GM19023 (cell line): ENCODE measurements at regions not wholly inside any gene's neighbourhood (a gene's known extent, or its start where the extent isn't known, plus 50 kb on each side); places are given as distances from the start of the nearest gene placed in this dataset.
A peak's percentile ranks its signal among the peaks of the same experiment; 100 is the strongest.

Experiments used
- ATAC-seq: cut with Tn5 transposase; IDR thresholded peaks from one replicate; pipeline ENCODE4 v1.9.1; 2021; ENCODE audit warnings: mild to moderate bottlenecking, moderate library complexity; ENCODE audit not compliant: unreplicated experiment

- no peak for ATAC-seq
Observed at GRCh38 chr4:14719053-14719452, 283.2 kb upstream of the CPEB2 start.

DNA sequence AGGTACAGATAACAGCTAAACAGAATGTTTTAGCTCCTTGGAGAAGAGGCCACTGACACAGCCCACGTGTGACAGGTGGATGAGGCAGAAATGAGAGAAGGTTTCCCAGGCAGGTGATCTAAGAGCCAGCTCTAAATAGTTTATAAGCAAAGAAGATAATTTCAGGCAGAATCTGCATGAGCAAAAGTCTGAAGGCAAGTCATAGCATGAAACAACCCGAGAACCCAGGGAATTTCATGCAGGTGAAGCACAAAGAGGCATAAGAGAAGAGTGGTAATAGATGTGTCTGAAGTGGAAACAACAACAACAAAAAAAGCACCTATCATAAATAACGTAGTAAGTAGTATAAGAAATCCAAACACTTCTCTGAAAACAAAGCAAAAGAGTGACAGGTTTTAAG, 275.8 kb upstream of the CPEB2 start:
- no peak for ATAC-seq

GRCh38 chr4:14726877-14727361, 275.4 kb upstream of the CPEB2 start:
- no peak for ATAC-seq

DNA sequence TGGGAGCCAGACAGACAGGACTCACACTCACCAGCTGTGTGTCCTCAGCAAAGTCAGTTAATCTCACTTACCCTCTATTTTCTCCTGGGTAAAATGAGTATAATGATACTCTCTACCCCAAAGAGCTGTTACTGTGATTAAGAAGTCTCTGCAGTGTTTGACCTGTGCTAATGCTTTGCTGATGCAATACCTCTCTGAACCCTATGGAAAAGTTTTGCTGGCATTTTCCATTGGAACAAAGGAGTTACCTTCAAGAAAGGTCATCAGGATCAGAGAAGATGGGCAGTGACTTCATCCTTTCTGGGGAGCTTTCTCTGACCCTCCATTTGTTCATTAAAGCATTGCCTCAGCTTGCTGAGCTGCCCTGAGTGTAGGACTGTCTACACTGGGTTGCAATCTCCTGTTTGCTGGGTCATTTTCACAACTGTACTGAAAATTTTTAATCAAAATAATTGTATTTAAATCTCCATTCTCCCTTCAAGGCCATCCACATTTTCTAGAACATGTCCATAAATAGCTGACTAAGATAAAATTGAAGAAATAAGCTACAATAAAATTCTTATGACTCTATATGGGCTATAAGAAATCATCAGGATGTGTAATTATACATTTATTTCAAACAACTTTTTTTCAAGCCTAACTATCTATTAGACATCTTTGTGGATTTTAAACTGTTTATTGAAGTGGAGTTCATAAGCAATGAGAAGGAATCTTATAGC, 272.8 kb upstream of the CPEB2 start:
- no peak for ATAC-seq

GRCh38 chr4:14742054-14742453, 260.2 kb upstream of the CPEB2 start:
- no peak for ATAC-seq

DNA sequence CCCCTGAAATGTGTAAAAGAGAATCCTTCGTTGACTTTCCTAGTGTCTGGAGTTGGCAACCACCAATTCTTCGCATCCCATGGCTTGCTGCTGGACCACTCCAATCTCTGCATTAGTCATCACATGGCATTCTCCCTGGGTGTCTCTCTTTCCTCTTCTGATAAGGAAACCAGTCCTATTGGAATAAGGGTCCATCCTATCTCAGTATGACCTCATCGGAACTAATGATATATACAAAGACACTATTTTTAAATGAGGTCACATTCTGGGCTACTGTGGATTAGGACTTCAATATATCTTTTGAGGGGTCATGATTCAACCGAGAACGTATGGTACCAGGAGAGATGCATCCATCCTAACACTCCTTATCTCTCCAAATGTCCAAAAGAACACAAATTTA, 259.1 kb upstream of the CPEB2 start:
- ATAC-seq = no peak

DNA sequence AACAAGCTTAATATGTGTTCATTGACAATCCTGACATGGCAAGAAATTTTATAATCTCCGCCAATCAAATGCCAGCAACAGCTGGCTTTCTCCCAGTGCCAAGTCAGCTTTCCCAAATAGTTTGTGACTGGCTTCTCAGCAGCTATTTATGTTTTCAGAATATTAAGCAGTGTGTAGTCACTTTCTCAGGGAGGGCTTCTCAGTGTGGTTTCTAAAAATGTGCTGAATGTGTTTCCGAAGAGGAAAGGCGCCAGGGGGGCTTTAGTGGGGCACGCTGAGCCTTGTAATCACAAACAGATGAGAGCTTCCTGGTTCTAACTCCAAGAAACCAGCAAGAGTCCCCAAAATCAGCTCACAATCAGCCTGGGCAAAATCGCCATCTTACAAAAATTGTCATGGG, 258.7 kb upstream of the CPEB2 start:
- ATAC-seq = no peak

GRCh38 chr4:14744346-14744745, 257.9 kb upstream of the CPEB2 start:
- ATAC-seq = no peak

DNA sequence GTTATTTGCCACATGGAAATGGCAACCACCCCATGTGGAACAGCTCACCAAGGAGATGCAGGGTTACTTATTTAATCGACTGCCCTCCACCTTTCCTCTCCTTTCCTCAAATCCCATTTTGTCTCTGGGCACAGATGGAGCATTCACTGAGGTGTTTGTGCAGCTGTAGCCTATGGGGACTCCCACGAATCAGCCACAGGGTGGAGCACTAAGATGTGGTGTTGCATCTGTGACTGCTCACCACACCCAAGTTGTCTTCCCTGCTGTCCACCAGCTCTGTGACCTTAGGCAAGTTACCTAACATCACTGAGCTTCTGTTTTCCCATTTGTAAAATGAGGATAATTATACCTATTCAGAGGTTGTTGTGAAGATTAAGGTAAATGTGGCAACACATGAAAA, 252.4 kb upstream of the CPEB2 start:
- ATAC-seq = no peak

DNA sequence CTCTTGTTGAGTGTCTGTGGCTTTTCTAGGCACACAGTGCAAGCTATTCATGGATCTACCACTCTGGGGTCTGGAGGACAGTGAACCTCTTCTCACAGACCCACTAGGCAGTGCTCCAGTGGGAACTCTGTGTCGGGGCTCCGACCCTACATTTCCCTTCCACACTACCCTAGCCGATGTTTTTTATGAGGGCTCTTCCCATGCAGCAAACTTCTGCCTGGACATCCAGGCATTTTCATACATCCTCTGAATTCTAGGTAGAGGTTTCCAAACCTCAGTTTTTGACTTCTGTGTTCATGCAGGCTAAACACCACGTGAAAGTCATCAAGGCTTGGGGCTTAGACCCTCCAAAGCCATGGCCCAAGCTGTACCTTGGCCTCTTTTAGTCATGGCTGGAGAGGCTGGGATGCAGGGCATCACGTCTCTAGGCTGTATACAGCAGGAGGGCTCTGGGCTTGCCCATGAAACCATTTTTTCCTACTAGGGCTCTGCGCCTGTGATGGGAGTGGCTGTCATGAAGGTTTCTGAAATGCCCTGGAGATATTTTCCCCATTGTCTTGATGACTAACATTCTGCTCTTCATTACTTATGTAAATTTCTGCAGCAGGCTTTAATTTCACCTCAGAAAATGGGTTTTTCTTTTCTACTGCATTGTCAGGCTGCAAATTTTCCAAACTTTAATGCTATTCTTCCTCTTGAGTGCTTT, 249.8 kb upstream of the CPEB2 start:
- no peak for ATAC-seq

- no peak for ATAC-seq
Observed at GRCh38 chr4:14767142-14767541, 235.1 kb upstream of the CPEB2 start.

- no peak for ATAC-seq
Observed at GRCh38 chr4:14768449-14768848, 233.8 kb upstream of the CPEB2 start.

- no peak for ATAC-seq
Observed at GRCh38 chr4:14769993-14770392, 232.3 kb upstream of the CPEB2 start.

DNA sequence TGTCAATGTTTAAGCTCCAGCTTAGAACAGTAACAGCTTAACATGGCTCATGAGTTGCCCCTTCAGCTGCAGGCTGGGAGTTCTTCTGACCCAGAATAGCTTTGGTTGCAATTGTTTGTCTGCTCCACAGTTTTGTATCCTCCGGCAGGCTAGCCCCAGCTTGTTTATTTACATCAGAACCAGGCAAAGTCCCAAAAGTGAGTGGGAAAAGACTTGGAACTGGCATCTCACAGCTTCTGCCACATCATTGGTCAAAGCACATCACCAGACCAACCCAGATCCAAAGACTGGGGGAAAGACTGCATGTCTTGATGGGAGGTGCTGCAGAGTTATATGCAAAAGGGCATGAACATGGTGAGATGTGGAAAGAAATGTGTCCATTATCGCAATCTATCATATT, 231.2 kb upstream of the CPEB2 start:
- ATAC-seq = no peak

DNA sequence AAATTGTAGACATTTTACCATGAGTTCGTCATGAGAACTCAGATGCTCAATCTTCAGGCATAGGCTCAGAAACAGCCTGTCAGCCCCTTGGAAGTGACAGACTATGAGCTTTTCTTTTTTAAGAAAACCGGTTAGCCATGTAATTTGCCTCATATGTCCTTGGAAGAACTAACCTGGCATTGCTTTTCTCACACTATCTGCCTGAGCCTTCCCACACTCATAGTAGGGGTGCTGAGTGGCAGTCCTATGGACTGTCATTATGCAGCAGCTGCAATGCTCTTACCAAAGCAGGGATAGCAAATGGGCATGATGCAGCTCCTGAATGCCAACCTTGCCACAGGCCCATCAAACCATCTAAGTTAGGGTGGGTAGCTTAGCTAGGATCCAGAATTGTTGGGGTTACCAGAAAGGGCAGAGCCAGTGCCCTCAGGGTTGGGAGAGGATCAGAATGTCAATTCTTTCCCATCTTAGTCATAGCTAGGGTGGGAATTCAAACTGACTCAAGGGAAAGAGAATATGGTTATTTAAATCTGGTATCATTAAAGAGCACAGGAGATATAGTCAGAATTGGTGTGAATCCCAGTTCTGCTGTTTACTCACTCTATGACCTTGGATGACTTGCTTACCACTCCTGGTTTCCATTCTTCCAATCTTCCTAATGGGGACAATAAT, 230.6 kb upstream of the CPEB2 start:
- no peak for ATAC-seq

DNA sequence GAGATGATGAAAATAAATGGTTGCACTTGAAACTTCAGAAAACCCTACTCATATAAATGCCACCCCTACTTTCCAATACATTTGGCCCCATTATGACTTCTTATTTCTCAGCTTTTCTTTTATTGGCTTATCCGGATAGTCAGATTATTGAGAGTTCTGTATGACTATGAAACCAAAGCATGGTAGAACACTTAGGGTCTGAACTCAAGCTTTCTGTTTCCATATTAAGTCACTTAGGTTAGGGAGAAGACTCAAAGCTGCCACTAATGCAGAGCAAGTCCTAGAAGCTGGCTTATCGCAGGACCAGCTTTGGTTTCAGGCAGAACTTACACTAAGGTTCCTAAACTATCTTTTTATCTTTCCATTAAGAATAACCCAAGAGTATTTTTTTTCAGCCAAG, 229.9 kb upstream of the CPEB2 start:
- no peak for ATAC-seq

DNA sequence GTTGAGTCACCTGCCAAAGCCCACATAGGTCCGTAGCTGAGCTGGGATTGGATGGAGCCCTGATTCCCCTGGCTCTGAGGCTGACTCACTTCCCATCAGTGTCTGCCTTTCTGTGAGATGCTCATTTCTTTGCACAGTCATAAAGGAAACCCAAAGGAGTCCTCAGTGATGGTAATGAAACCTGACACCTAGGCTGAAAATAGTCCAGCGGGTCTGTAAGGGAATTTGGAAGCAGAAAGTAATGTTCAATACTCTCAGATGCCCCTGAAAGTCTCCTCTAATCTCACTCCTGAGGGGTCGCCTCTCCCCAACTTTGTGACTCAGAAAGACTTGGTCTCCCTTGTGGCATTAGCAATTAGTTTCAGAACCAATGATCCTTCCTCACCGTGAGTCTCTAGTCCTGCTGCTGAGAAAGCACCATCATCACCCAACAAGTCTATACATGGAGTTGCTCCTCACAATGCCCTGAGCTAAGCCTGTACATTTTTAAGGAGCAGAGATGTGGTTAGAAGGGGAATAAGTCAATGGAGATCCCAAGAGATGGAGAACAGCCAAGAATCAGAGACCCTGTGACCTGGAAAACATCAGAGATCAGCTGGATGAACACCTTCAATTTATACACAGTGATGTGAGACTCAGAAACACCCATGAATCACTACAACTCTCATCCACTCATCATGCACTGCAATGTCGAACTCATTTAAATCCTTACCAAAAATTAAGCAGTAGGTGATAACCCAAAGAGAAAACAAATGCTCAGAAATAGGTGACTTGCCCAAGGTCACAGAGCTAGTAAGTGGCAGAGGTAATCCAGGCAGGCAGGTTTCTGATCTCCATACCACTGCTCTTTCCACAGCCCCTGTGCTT, 219.0 kb upstream of the CPEB2 start:
- ATAC-seq = peak; percentile 95

DNA sequence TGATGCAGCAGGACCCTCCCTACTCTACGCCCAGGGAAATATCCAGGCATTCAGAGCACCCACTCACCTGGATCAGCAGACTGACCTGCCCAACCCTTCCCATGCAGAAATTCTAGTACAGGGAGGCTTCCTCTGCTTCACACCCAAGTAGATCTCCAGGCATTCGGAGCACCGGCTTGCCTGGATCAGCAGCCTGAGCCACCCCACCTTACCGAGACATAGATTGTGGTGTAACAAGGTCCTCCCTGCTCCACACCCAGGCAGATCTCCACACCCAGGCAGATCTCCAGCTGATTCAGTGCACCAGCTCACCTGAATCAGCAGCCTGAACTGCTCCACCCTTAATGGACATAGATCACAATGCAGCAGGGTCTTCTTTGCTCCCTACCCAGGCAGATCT, 215.1 kb upstream of the CPEB2 start:
- ATAC-seq = no peak

GRCh38 chr4:14787894-14788293, 214.4 kb upstream of the CPEB2 start:
- ATAC-seq = no peak

DNA sequence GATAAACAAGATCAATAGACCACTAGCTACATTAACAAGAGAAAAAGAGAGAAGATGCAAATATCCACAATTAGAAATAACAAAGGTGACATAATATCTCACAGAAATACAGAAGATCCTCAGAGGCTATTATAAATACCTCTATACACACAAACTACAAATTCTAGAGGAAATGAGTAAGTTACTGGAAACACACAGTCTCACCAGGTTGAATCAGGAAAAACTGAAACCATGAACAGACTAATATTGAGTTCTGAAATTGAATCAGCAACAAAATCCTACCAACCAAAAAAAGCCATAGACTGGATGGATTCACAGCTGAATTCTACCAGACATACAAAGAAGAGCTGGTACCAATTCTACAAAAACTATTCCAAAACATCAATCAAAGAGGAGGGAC, 211.8 kb upstream of the CPEB2 start:
- no peak for ATAC-seq

GRCh38 chr4:14792702-14793227, 209.5 kb upstream of the CPEB2 start:
- no peak for ATAC-seq
